ENCODE measurements at regions not wholly inside any gene's neighbourhood (a gene's known extent, or its start where the extent isn't known, plus 50 kb on each side); places are given as distances from the start of the nearest gene placed in this dataset.

GRCh38 chr5:65094279-65094678 lies 325.5 kb downstream of the CWC27 start:
- TF ChIP-seq CTCF (optimal IDR thresholded peaks at IDR 0.05 in 1 of 3, IDR thresholded peaks at IDR 0.05 in 1 of 3, conservative IDR thresholded peaks at IDR 0.05 in 1 of 3; ENCODE audit: extremely low read depth in 1 of 3, insufficient read depth in 2 of 3, low read length in 3 of 3): no peak
- TF ChIP-seq EZH2 (IDR thresholded peaks at IDR 0.05; ENCODE audit: low read length): no peak

All from keratinocyte (primary cell).